HG02938 (cell line): ENCODE measurements at regions not wholly inside any gene's neighbourhood (a gene's known extent, or its start where the extent isn't known, plus 50 kb on each side); places are given as distances from the start of the nearest gene placed in this dataset.
"Not testable (repeated sequence)": the region's sequence is repeated elsewhere in the genome, so short reads cannot be mapped to it uniquely, and the experiment has no call there.

Experiments used
- ATAC-seq: cut with Tn5 transposase; IDR thresholded peaks from one replicate; pipeline ENCODE4 v1.9.1; 2021; ENCODE audit warnings: mild to moderate bottlenecking, moderate library complexity; ENCODE audit not compliant: unreplicated experiment

GRCh38 chr13:34156841-34157365, 339.0 kb downstream of the RFC3 start:
- peak; percentile 98 for ATAC-seq

GRCh38 chr13:34159946-34160345, 342.0 kb downstream of the RFC3 start:
- ATAC-seq, result no peak

GRCh38 chr13:34161931-34162543, 344.1 kb downstream of the RFC3 start:
- no peak for ATAC-seq

GRCh38 chr13:34162544-34162933, 344.6 kb downstream of the RFC3 start:
- no peak for ATAC-seq

- ATAC-seq, result no peak
Observed at GRCh38 chr13:34164582-34164981, 346.6 kb downstream of the RFC3 start.

GRCh38 chr13:34165158-34165557, 347.2 kb downstream of the RFC3 start:
- ATAC-seq, result no peak

- no peak for ATAC-seq
Observed at GRCh38 chr13:34166406-34166805, 348.5 kb downstream of the RFC3 start.

- no peak for ATAC-seq
Observed at GRCh38 chr13:34167347-34167746, 349.4 kb downstream of the RFC3 start.

- no peak for ATAC-seq
Observed at GRCh38 chr13:34172048-34172447, 354.1 kb downstream of the RFC3 start.

- no peak for ATAC-seq
Observed at GRCh38 chr13:34174671-34175145, 356.8 kb downstream of the RFC3 start.

- ATAC-seq, result no peak
Observed at GRCh38 chr13:34175551-34175950, 357.6 kb downstream of the RFC3 start.

- ATAC-seq, result no peak
Observed at GRCh38 chr13:34176633-34177032, 358.7 kb downstream of the RFC3 start.

- no peak for ATAC-seq
Observed at GRCh38 chr13:34179481-34179880, 361.5 kb downstream of the RFC3 start.

GRCh38 chr13:34179927-34180326, 362.0 kb downstream of the RFC3 start:
- no peak for ATAC-seq

- not testable (repeated sequence) for ATAC-seq
Observed at GRCh38 chr13:34181256-34181655, 363.3 kb downstream of the RFC3 start.

GRCh38 chr13:34189946-34190345, 372.0 kb downstream of the RFC3 start:
- no peak for ATAC-seq

- no peak for ATAC-seq
Observed at GRCh38 chr13:34201050-34201913, 383.3 kb downstream of the RFC3 start.

- ATAC-seq, result no peak
Observed at GRCh38 chr13:34207334-34207733, 389.4 kb downstream of the RFC3 start.

- no peak for ATAC-seq
Observed at GRCh38 chr13:34207872-34208271, 389.9 kb downstream of the RFC3 start.

- ATAC-seq, result no peak
Observed at GRCh38 chr13:34208336-34208735, 390.4 kb downstream of the RFC3 start.

GRCh38 chr13:34210341-34210740, 392.4 kb downstream of the RFC3 start:
- no peak for ATAC-seq

GRCh38 chr13:34214686-34215085, 396.7 kb downstream of the RFC3 start:
- ATAC-seq, result no peak
